HFF-Myc (cell line): ENCODE measurements at regions not wholly inside any gene's neighbourhood (a gene's known extent, or its start where the extent isn't known, plus 50 kb on each side); places are given as distances from the start of the nearest gene placed in this dataset.
A peak's percentile ranks its signal among the peaks of the same experiment; 100 is the strongest.

Experiments
- DNase-seq: peaks from one replicate; pipeline ENCODE4 v3.0.0-alpha.2; 2011; ENCODE audit warnings: low read depth; ENCODE audit errors: extremely low read depth
- H3K4me3 ChIP-seq: replicated peaks from 2 replicates; pipeline ENCODE4 v1.5.1; 2011; ENCODE audit warnings: low read depth, mild to moderate bottlenecking, control low read depth, low read length
- TF ChIP-seq, protein P1 (sequence below): IDR thresholded peaks from 2 replicates; pipeline ENCODE4 v1.5.1; 2012; ENCODE audit warnings: mild to moderate bottlenecking, low read depth, low read length, control low read depth; ENCODE audit errors: missing control alignments

DNA sequence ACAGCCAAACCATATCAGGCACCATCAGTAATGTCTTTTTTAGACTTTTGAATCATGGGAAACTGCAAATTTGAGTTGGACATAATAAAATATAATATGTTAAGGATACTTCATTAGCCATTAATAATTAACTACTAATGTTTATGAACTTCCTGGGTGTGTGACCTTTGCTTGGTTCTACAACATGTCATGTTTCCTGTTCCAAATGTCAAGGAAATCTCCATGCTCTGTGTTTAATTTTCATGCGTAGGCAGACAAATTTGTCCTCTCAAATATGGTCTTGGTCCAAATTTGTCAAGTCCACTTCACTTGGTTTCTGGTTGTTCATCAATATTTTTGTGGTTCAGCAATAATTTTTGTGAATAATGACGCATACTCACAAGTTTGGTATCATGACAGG lies 410.5 kb downstream of the BMP2 start:
- no peak for DNase-seq
- no peak overlapping the region for H3K4me3 ChIP-seq
- TF ChIP-seq, protein P1, sequence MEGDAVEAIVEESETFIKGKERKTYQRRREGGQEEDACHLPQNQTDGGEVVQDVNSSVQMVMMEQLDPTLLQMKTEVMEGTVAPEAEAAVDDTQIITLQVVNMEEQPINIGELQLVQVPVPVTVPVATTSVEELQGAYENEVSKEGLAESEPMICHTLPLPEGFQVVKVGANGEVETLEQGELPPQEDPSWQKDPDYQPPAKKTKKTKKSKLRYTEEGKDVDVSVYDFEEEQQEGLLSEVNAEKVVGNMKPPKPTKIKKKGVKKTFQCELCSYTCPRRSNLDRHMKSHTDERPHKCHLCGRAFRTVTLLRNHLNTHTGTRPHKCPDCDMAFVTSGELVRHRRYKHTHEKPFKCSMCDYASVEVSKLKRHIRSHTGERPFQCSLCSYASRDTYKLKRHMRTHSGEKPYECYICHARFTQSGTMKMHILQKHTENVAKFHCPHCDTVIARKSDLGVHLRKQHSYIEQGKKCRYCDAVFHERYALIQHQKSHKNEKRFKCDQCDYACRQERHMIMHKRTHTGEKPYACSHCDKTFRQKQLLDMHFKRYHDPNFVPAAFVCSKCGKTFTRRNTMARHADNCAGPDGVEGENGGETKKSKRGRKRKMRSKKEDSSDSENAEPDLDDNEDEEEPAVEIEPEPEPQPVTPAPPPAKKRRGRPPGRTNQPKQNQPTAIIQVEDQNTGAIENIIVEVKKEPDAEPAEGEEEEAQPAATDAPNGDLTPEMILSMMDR = no peak

DNA sequence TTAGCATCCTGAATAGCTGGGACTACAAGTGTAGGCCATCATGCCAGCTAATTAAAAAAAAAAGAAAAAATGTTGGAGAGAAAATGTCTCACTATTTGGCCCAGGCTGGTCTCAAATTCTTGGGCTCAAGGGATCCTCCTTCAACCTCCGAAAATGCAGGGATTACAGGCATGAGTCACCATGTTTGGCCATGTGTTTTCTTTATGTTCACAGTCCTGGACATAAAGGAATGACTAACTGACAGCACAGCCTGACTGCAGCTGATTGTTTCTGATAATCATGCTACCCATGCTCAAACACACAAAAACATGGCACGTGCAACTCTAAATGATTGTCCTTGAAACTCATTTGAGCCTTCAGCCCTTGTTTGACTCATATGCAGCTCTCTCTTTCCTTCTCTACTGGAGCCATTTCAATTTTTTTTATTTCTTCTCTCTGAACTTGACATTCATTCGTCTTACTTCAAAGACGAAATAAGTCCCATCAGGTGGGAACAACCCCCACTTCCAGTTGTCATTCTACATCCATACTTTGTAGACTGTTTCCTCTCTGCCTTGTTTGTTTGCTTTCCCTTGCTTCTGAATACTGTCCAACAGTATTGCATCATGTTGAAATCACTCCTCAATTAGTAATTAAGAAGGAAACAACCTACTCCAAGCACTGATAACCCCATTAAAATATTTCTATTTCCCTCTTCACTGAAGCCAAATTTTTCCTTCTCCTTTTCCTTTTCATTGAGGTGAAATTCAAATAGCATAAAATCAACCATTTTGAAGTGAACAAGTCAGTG lies 413.0 kb downstream of the BMP2 start:
- TF ChIP-seq, protein P1 = no peak
- no peak for DNase-seq
- H3K4me3 ChIP-seq = no peak overlapping the region

DNA sequence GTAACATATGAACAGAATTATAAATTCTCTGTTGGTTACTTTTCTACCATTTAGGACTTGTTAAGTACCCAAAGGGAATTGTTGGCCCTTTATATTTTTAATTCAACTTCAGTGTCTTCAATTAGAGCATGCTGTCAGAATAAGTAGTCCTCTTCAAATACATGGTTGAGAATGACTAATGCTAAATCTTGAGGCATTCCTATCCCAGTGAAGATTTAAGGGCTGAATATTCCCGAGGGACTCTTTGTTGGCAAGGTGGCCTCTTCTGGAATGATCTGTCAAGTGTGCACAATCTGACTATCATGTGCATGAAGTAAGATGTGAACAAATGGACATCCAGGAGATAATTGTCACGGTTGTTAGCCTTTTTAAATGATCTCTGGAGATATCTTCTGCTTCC lies 421.7 kb downstream of the BMP2 start:
- TF ChIP-seq, protein P1 = no peak
- no peak overlapping the region for H3K4me3 ChIP-seq
- no peak for DNase-seq

DNA sequence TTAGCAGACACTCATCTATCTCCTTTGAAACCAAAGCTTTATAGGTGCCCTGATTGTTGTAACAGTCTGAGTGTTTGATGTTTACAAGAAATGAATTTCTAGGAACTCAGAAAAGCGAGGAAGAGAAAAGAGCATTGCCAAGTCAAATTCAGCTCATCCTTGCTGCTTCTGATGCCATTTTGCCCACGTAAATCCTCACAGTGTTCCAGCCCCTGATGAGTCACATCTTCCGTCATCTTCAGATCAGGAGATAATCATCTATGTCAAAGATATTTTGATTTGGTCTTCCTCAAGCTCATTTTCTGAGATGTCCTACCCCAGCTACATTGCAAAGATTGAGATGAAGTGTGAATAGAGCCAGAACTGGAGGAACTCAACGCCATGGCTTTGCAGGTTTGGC lies 426.2 kb downstream of the BMP2 start:
- DNase-seq = no peak
- H3K4me3 ChIP-seq = no peak overlapping the region
- TF ChIP-seq, protein P1 = no peak

DNA sequence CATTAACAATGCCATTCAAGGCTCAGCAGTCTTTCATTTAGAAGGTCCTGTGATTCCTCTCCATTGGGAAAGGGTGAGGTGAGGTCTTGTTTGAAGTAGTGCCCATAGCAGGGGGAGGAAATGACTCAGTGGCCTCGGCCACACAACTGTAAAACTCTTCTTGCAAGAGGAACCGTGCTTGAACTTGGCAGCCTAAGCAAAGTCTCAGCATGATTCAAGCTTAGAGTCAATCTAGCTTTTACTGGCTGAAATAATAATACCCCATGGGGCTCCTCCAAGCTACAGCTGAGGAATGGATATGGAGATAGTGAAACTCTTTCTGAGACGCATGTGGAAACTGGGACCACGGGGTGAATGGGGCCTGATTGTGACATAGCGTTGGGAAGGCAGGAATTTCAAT lies 428.2 kb downstream of the BMP2 start:
- peak; percentile 7 for DNase-seq
- TF ChIP-seq, protein P1 = no peak
- H3K4me3 ChIP-seq = no peak overlapping the region

DNA sequence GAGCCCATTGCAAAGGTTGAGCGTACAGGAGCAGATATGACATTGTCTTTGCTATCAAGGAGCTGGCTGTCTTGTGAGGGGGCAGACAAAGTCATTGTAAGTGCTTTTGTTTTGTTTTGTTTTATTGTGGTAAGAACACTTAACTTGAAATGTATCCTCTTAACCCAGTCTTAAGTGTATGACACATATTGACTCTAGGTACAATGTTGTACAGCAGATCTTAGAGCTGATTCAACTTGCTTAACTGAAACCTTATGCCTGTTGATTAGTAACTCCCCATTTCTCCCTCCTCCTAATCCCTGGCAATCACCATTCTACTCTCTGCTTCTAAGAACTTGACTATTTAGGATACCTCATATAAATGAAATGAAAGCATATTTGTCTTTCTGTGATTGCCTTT lies 429.0 kb downstream of the BMP2 start:
- no peak overlapping the region for H3K4me3 ChIP-seq
- no peak for DNase-seq
- TF ChIP-seq, protein P1 = no peak

DNA sequence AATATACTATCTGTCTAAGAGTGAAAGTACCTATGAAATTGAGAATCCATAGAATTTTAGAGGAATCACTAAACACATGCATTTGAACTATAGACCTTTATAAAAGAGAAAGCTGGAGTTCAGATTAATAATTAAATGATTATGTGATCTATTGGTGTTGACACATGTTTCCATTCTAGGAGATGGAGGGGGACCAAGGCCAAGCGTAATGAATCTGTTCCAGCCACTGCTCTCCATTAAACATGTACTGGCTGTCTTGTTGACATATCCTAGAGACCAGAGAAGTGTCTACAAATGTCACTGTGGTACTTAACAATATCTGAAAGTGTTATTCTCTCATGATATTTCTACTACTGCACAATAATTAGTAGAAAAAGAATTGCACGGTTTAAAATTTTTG lies 432.4 kb downstream of the BMP2 start:
- TF ChIP-seq, protein P1 = no peak
- H3K4me3 ChIP-seq = no peak overlapping the region
- no peak for DNase-seq
